Ishikawa (cell line): ENCODE measurements at regions not wholly inside any gene's neighbourhood (a gene's known extent, or its start where the extent isn't known, plus 50 kb on each side); places are given as distances from the start of the nearest gene placed in this dataset.

Experiments used
- CREB1 ChIP-seq: IDR thresholded peaks from 2 replicates; pipeline ENCODE4 v1.6.1; 2012; ENCODE audit warnings: low read depth
- EP300 ChIP-seq: IDR thresholded peaks from 2 replicates; pipeline ENCODE4 v1.6.1; 2012; ENCODE audit warnings: borderline replicate concordance
- FOXM1 ChIP-seq: IDR thresholded peaks from 2 replicates; pipeline ENCODE4 v1.6.1; 2012; ENCODE audit warnings: low read depth, borderline replicate concordance
- NFIC ChIP-seq: IDR thresholded peaks from 2 replicates; pipeline ENCODE4 v1.6.1; 2012
- RAD21 ChIP-seq: IDR thresholded peaks from 2 replicates; pipeline ENCODE4 v1.6.1; 2012; ENCODE audit warnings: low read depth
- TAF1 ChIP-seq: IDR thresholded peaks from 2 replicates; pipeline ENCODE4 v1.6.1; 2012; ENCODE audit warnings: low read depth, mild to moderate bottlenecking
- TCF12 ChIP-seq: IDR thresholded peaks from 2 replicates; pipeline ENCODE4 v1.6.1; 2012; ENCODE audit warnings: low read depth
- YY1 ChIP-seq: IDR thresholded peaks from 2 replicates; pipeline ENCODE4 v1.6.1; 2012; ENCODE audit warnings: low read depth
- TF ChIP-seq, protein P1 (sequence below): IDR thresholded peaks from 2 replicates; pipeline ENCODE4 v1.6.1; 2012; ENCODE audit warnings: low read depth, mild to moderate bottlenecking

DNA sequence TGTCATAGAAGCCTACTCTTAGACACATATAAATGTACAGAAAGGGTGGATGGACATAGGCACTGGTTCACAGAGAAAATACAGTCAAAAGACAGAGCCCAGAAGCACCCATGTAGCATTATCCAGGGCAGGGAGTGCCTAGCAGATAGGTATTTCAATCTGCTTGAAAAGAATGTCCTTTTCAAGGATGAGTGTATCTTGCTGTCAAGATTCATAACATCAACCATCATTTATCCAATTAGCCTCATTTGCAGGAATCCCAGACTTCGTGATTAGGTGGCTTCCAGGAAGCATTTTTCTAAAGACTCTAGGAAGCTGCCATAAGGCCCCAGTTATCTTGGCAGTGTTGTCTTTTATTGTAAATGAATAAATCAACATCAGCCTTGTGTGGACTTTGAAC, 55.6 kb downstream of the SCN11A start:
- TF ChIP-seq EP300 = no peak
- TF ChIP-seq, protein P1, sequence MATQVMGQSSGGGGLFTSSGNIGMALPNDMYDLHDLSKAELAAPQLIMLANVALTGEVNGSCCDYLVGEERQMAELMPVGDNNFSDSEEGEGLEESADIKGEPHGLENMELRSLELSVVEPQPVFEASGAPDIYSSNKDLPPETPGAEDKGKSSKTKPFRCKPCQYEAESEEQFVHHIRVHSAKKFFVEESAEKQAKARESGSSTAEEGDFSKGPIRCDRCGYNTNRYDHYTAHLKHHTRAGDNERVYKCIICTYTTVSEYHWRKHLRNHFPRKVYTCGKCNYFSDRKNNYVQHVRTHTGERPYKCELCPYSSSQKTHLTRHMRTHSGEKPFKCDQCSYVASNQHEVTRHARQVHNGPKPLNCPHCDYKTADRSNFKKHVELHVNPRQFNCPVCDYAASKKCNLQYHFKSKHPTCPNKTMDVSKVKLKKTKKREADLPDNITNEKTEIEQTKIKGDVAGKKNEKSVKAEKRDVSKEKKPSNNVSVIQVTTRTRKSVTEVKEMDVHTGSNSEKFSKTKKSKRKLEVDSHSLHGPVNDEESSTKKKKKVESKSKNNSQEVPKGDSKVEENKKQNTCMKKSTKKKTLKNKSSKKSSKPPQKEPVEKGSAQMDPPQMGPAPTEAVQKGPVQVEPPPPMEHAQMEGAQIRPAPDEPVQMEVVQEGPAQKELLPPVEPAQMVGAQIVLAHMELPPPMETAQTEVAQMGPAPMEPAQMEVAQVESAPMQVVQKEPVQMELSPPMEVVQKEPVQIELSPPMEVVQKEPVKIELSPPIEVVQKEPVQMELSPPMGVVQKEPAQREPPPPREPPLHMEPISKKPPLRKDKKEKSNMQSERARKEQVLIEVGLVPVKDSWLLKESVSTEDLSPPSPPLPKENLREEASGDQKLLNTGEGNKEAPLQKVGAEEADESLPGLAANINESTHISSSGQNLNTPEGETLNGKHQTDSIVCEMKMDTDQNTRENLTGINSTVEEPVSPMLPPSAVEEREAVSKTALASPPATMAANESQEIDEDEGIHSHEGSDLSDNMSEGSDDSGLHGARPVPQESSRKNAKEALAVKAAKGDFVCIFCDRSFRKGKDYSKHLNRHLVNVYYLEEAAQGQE = no peak
- no peak for TF ChIP-seq NFIC
- TF ChIP-seq CREB1 = no peak
- TF ChIP-seq RAD21 = no peak
- TF ChIP-seq YY1 = no peak
- TF ChIP-seq TAF1 = no peak
- no peak for TF ChIP-seq TCF12
- TF ChIP-seq FOXM1 = no peak
